H9 (cell line): ENCODE measurements at regions not wholly inside any gene's neighbourhood (a gene's known extent, or its start where the extent isn't known, plus 50 kb on each side); places are given as distances from the start of the nearest gene placed in this dataset.
A peak's percentile ranks its signal among the peaks of the same experiment; 100 is the strongest.

Source experiments
- DNase-seq: peaks from one replicate; pipeline ENCODE4 v3.0.0-alpha.2; 2017
- H2AFZ ChIP-seq: one replicate; pipeline ENCODE4 v1.6.1; 2013; ENCODE audit warnings: mild to moderate bottlenecking, low read length, control low read depth, moderate library complexity
- H2AK5ac ChIP-seq: 2 replicates; pipeline ENCODE4 v1.6.1; 2013; ENCODE audit warnings: low read length, control low read depth, mixed read lengths; ENCODE audit not compliant: insufficient read length
- H2BK120ac ChIP-seq: one replicate; pipeline ENCODE4 v1.6.1; 2013; ENCODE audit warnings: low read depth, mild to moderate bottlenecking, low read length, control low read depth, inconsistent platforms; ENCODE audit not compliant: poor library complexity, severe bottlenecking
- H2BK12ac ChIP-seq: 2 replicates; pipeline ENCODE4 v1.6.1; 2013; ENCODE audit warnings: low read length, control low read depth, mixed read lengths, low read depth; ENCODE audit not compliant: insufficient read length
- H2BK15ac ChIP-seq: 2 replicates; pipeline ENCODE4 v1.6.1; 2013; ENCODE audit warnings: low read depth, low read length, control low read depth
- H2BK20ac ChIP-seq: one replicate; pipeline ENCODE4 v1.6.1; 2013; ENCODE audit warnings: low read depth, mild to moderate bottlenecking, low read length, control low read depth, inconsistent platforms; ENCODE audit not compliant: poor library complexity, severe bottlenecking
- H2BK5ac ChIP-seq: 2 replicates; pipeline ENCODE4 v1.6.1; 2013; ENCODE audit warnings: low read length, control low read depth, mixed read lengths; ENCODE audit not compliant: insufficient read length
- H3K14ac ChIP-seq: 2 replicates; pipeline ENCODE4 v1.6.1; 2013; ENCODE audit warnings: low read length, control low read depth; ENCODE audit not compliant: insufficient read depth
- H3K18ac ChIP-seq: 2 replicates; pipeline ENCODE4 v1.6.1; 2013; ENCODE audit warnings: low read depth, mild to moderate bottlenecking, mixed read lengths, low read length, control low read depth; ENCODE audit not compliant: insufficient read length
- H3K23ac ChIP-seq: 2 replicates; pipeline ENCODE4 v1.6.1; 2013; ENCODE audit warnings: low read length, control low read depth, mixed read lengths, low read depth; ENCODE audit not compliant: insufficient read length
- H3K23me2 ChIP-seq: 2 replicates; pipeline ENCODE4 v1.6.1; 2013; ENCODE audit warnings: low read depth, mild to moderate bottlenecking, mixed read lengths, low read length, control low read depth; ENCODE audit not compliant: insufficient read length, poor library complexity, severe bottlenecking
- H3K27ac ChIP-seq: 2 replicates; pipeline ENCODE4 v1.5.1; 2013; ENCODE audit warnings: low read length, control low read depth, mixed read lengths, low read depth; ENCODE audit not compliant: insufficient read length
- H3K27me3 ChIP-seq: 2 replicates; pipeline ENCODE4 v1.6.1; 2013; ENCODE audit warnings: low read length, control low read depth, inconsistent platforms; ENCODE audit not compliant: insufficient read depth
- H3K4ac ChIP-seq: 2 replicates; pipeline ENCODE4 v1.6.1; 2013; ENCODE audit warnings: low read depth, mild to moderate bottlenecking, control low read depth, inconsistent platforms, low read length, moderate library complexity
- H3K4me1 ChIP-seq: 2 replicates; pipeline ENCODE4 v1.6.1; 2013; ENCODE audit warnings: low read length, control low read depth, inconsistent platforms; ENCODE audit not compliant: insufficient read depth
- H3K4me2 ChIP-seq: 2 replicates; pipeline ENCODE4 v1.6.1; 2013; ENCODE audit warnings: low read length, control low read depth, mixed read lengths; ENCODE audit not compliant: insufficient read length, insufficient read depth
- H3K56ac ChIP-seq: 2 replicates; pipeline ENCODE4 v1.6.1; 2013; ENCODE audit warnings: low read depth, mild to moderate bottlenecking, mixed read lengths, low read length, control low read depth; ENCODE audit not compliant: insufficient read length
- H3K79me1 ChIP-seq: 2 replicates; pipeline ENCODE4 v1.6.1; 2013; ENCODE audit warnings: low read depth, mild to moderate bottlenecking, moderate library complexity, low read length, control low read depth, inconsistent platforms; ENCODE audit not compliant: insufficient read depth, poor library complexity, severe bottlenecking
- H3K79me2 ChIP-seq: 2 replicates; pipeline ENCODE4 v1.6.1; 2013; ENCODE audit warnings: low read length, control low read depth, inconsistent platforms; ENCODE audit not compliant: insufficient read depth
- H3K9ac ChIP-seq: 2 replicates; pipeline ENCODE4 v1.6.1; 2013; ENCODE audit warnings: low read length, control low read depth, mixed read lengths; ENCODE audit not compliant: insufficient read length; ENCODE audit errors: extremely low read depth
- H3K9me3 ChIP-seq: one replicate; pipeline ENCODE4 v1.6.1; 2013; ENCODE audit warnings: low read depth, low read length, inconsistent platforms; ENCODE audit not compliant: control insufficient read depth
- H3T11ph ChIP-seq: one replicate; pipeline ENCODE4 v1.6.1; 2013; ENCODE audit warnings: mild to moderate bottlenecking, low read length, control low read depth, inconsistent platforms
- H4K20me1 ChIP-seq: one replicate; pipeline ENCODE4 v1.6.1; 2013; ENCODE audit not compliant: control insufficient read depth, insufficient read length, insufficient read depth
- H4K5ac ChIP-seq: 2 replicates; pipeline ENCODE4 v1.6.1; 2013; ENCODE audit warnings: low read depth, mild to moderate bottlenecking, mixed read lengths, low read length, control low read depth; ENCODE audit not compliant: insufficient read length
- H4K8ac ChIP-seq: replicated peaks from 2 replicates; pipeline ENCODE4 v1.6.1; 2013; ENCODE audit warnings: low read length, control low read depth, mixed read lengths, low read depth; ENCODE audit not compliant: insufficient read length
- H4K91ac ChIP-seq: 2 replicates; pipeline ENCODE4 v1.6.1; 2013; ENCODE audit warnings: low read depth, mild to moderate bottlenecking, moderate library complexity, mixed read lengths, low read length, control low read depth; ENCODE audit not compliant: insufficient read length
- H3K27ac Mint-ChIP-seq, 3 experiments: 2 replicates in 2 of 3; 3 replicates in 1 of 3; pipeline ENCODE4 v1.8.0; 2020 to 2021; ENCODE audit warnings: mixed read lengths in 3 of 3, mild to moderate bottlenecking in 1 of 3, moderate library complexity in 1 of 3
- H3K27me3 Mint-ChIP-seq: 2 replicates; pipeline ENCODE4 v1.8.0; 2021; ENCODE audit warnings: low read depth, mild to moderate bottlenecking, moderate library complexity, mixed read lengths
- H3K36me3 Mint-ChIP-seq, 3 experiments: 2 replicates in 2 of 3; 3 replicates in 1 of 3; pipeline ENCODE4 v1.8.0; 2020 to 2021; ENCODE audit warnings: low read depth in 3 of 3, mixed read lengths in 3 of 3; ENCODE audit not compliant: insufficient read depth in 1 of 3
- H3K4me1 Mint-ChIP-seq, 2 experiments: 2 replicates each; pipeline ENCODE4 v1.8.0; 2020; ENCODE audit warnings: mixed read lengths in 2 of 2
- H3K4me3 Mint-ChIP-seq, 2 experiments: 2 replicates in 1 of 2; 3 replicates in 1 of 2; pipeline ENCODE4 v1.8.0; 2020 to 2021; ENCODE audit warnings: mild to moderate bottlenecking in 2 of 2, mixed read lengths in 2 of 2, moderate library complexity in 1 of 2
- H3K9me3 Mint-ChIP-seq, 2 experiments: 2 replicates in 1 of 2; 3 replicates in 1 of 2; pipeline ENCODE4 v1.8.0; 2020; ENCODE audit warnings: mild to moderate bottlenecking in 2 of 2, mixed read lengths in 2 of 2, moderate library complexity in 1 of 2
- WGBS: extraction: QIAGEN DNeasy Blood & Tissue Kit; methylation state at CpG from one replicate; pipeline ENCODE4 v1.1.7; 2013; ENCODE audit warnings: missing lambda C conversion rate, low lambda C conversion rate, mixed read lengths; ENCODE audit not compliant: insufficient read length; ENCODE audit errors: extremely low coverage; 5-methylcytosine and 5-hydroxymethylcytosine counted together
- TF ChIP-seq, protein P1 (sequence below): fragments of 200-600 bp; sonication (generic); conservative IDR thresholded peaks from 3 replicates; pipeline ENCODE4 v1.8.0; 2021; ENCODE audit warnings: antibody characterized with exemption, mild to moderate bottlenecking

DNA sequence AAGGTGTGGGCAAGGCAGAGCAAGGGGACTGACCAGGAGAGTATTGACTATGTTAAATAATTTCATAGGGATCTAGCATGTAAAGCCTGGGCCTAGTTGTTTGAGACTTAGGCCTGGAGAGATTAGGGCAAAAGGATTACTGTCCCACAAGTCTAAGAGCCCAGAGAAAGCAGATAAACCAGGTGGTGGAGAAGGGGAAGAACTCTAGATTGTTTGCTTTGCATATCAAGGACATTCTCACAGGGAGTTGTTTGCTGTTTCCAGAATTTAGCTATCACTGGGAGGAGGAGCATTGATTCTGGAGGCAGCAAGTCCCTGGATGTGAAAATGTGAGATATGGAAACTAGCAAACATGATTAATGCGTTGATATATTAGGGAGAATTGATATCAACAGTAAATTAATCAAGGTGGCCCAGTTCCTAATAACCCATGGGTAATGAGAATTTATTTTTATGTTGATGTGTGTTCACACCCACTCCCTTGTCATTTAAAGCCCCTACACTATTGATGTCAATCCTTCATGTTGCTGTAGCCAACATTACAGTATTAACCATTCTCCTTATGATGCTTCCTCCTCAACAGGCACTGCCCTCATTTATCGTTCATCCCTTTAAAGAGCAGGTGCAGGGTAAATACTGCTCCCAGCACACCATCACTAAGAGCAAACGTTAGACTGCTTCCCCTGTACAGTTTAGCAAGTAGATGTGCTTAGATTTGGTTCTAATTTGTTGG, 1666.7 kb upstream of the FLRT2 start:
- no peaks in the 10 kb centered on the region for H3K27me3 ChIP-seq
- no peak overlapping the region for H3K4ac ChIP-seq
- H3K79me2 ChIP-seq = no peaks in the 10 kb centered on the region
- no peak overlapping the region for H3K18ac ChIP-seq
- no peak overlapping the region for H2BK120ac ChIP-seq
- TF ChIP-seq, protein P1, sequence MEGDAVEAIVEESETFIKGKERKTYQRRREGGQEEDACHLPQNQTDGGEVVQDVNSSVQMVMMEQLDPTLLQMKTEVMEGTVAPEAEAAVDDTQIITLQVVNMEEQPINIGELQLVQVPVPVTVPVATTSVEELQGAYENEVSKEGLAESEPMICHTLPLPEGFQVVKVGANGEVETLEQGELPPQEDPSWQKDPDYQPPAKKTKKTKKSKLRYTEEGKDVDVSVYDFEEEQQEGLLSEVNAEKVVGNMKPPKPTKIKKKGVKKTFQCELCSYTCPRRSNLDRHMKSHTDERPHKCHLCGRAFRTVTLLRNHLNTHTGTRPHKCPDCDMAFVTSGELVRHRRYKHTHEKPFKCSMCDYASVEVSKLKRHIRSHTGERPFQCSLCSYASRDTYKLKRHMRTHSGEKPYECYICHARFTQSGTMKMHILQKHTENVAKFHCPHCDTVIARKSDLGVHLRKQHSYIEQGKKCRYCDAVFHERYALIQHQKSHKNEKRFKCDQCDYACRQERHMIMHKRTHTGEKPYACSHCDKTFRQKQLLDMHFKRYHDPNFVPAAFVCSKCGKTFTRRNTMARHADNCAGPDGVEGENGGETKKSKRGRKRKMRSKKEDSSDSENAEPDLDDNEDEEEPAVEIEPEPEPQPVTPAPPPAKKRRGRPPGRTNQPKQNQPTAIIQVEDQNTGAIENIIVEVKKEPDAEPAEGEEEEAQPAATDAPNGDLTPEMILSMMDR = no peak
- WGBS = no CpG with 5 or more reads among the region's 3 CpGs
- H2AK5ac ChIP-seq = no peak overlapping the region
- H3K79me1 ChIP-seq = no peaks in the 10 kb centered on the region
- no peak overlapping the region for H3K23ac ChIP-seq
- no peak overlapping the region for H3K9ac ChIP-seq
- no peak overlapping the region for H2BK15ac ChIP-seq
- H2BK5ac ChIP-seq = no peak overlapping the region
- H2BK12ac ChIP-seq = no peak overlapping the region
- H4K91ac ChIP-seq = no peak overlapping the region
- H3K4me2 ChIP-seq = no peak overlapping the region
- H4K5ac ChIP-seq = no peak overlapping the region
- H3K14ac ChIP-seq = no peak overlapping the region
- Mint-ChIP-seq H3K4me3 (no peak overlapping the region; a peak in 1 of 5 replicates), H3K9me3 (peaks cover 0 to 3% of the 10 kb centered on the region in 2 experiments; a peak in 2 of 5 replicates), H3K27ac (peak overlapping the region in 2 of 3 experiments; percentile 3 to 36; a peak in 4 of 7 replicates), H3K27me3 (no peaks in the 10 kb centered on the region), H3K36me3 (peaks cover 0 to 4% (median 3%) of the 10 kb centered on the region in 3 experiments; a peak in 3 of 7 replicates), H3K4me1 (peaks cover 15% of the 10 kb centered on the region in 2 experiments)
- no peaks in the 10 kb centered on the region for H3K4me1 ChIP-seq
- H3K27ac ChIP-seq = no peak overlapping the region
- H3T11ph ChIP-seq = no peak overlapping the region
- no peak overlapping the region for H4K8ac ChIP-seq
- no peaks in the 10 kb centered on the region for H3K9me3 ChIP-seq
- no peaks in the 10 kb centered on the region for H4K20me1 ChIP-seq
- H2BK20ac ChIP-seq = no peak overlapping the region
- H3K56ac ChIP-seq = no peak overlapping the region
- no peak for DNase-seq
- H3K23me2 ChIP-seq = no peaks in the 10 kb centered on the region
- no peak overlapping the region for H2AFZ ChIP-seq
